ENCODE measurements at regions not wholly inside any gene's neighbourhood (a gene's known extent, or its start where the extent isn't known, plus 50 kb on each side); places are given as distances from the start of the nearest gene placed in this dataset.

DNA sequence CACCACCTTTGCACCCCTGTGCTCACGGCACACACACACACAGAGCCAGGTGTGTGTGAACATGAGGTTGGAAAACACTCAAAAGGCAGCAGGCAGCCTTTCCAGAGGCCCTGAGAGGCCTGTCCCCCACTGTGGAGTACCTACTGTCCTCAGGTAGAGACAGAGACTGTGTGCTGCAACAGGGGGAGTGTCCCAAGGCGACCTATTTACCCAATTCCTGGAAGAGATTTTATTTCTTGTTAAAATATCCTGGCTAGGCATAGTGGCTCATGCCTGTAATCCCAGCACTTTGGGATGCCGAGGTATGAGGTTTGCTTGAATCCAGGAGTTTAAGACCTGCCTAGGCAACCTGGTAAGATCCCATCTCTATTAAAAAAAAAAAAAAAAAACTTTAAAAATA lies 108.5 kb downstream of the COPRS start:
- H3K4me2 ChIP-seq (ENCODE audit: insufficient read depth in 1 of 2, low read depth in 2 of 2, low read length in 2 of 2) = no peak overlapping the region

More for the DNA sequence above, 108.5 kb downstream of the COPRS start:
- H2BK15ac ChIP-seq (ENCODE audit: low read length) = no peak overlapping the region; the same call in 1 of the 2 replicates
- no peak overlapping the region for H3K27ac ChIP-seq (ENCODE audit: low read depth, low read length)
- no peak overlapping the region for H3K4me3 ChIP-seq (ENCODE audit: extremely low read depth in 1 of 4, insufficient read depth in 2 of 4, low read depth in 3 of 4, low read length in 4 of 4)
- no peaks in the 10 kb centered on the region for H4K20me1 ChIP-seq (replicated peaks in 1 of 2; ENCODE audit: control insufficient read depth in 1 of 2, insufficient read depth in 2 of 2, low read length in 2 of 2)
- 0 out of 2 replicates have a peak overlapping the region, but pooled peaks have one; percentile 53 for H2AK5ac ChIP-seq (ENCODE audit: low read depth, low read length)
- no peaks in the 10 kb centered on the region for H3K9me3 ChIP-seq (ENCODE audit: insufficient read depth in 2 of 2, low read depth in 1 of 2, low read length in 1 of 2)
- no peak overlapping the region for H2BK20ac ChIP-seq (ENCODE audit: low read length)
- ChIA-PET CTCF (ENCODE audit: partially characterized antibody) (interaction anchor here (1.5 kb wide), 1 partner anchor 92 kb away, joined by 5 read pairs; no protein-coding TSS in a partner anchor), POLR2A (ENCODE audit: partially characterized antibody) (no interaction called here)
- no peak overlapping the region for H3K56ac ChIP-seq (replicated peaks; ENCODE audit: insufficient read length, low read depth, low read length)
- TF ChIP-seq SUZ12 (IDR thresholded peaks at IDR 0.05; ENCODE audit: low read length) = no peak
- no peak for TF ChIP-seq ZNF274 (IDR thresholded peaks at IDR 0.05; ENCODE audit: borderline replicate concordance, extremely low read depth, low read length)
- TF ChIP-seq TAF1 (IDR thresholded peaks at IDR 0.05; ENCODE audit: low read depth, low read length) = no peak
- no peak for TF ChIP-seq CHD2 (IDR thresholded peaks at IDR 0.05; ENCODE audit: low read length)
- TF ChIP-seq NRF1 (IDR thresholded peaks at IDR 0.05; ENCODE audit: low read depth, low read length) = no peak
- TF ChIP-seq, protein P1, sequence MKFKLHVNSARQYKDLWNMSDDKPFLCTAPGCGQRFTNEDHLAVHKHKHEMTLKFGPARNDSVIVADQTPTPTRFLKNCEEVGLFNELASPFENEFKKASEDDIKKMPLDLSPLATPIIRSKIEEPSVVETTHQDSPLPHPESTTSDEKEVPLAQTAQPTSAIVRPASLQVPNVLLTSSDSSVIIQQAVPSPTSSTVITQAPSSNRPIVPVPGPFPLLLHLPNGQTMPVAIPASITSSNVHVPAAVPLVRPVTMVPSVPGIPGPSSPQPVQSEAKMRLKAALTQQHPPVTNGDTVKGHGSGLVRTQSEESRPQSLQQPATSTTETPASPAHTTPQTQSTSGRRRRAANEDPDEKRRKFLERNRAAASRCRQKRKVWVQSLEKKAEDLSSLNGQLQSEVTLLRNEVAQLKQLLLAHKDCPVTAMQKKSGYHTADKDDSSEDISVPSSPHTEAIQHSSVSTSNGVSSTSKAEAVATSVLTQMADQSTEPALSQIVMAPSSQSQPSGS (IDR thresholded peaks at IDR 0.05; ENCODE audit: low read length) = no peak
- TF ChIP-seq KDM4A (IDR thresholded peaks at IDR 0.05; ENCODE audit: low read depth, low read length, severe bottlenecking) = no peak
- no peak overlapping the region for H3K9ac ChIP-seq (replicated peaks in 1 of 4; ENCODE audit: extremely low read depth in 1 of 4, low read depth in 3 of 4, low read length in 3 of 4)
- H2BK12ac ChIP-seq (ENCODE audit: low read depth, low read length) = no peak overlapping the region
- H3K23ac ChIP-seq (ENCODE audit: insufficient read length) = no peak overlapping the region
- H3K18ac ChIP-seq (ENCODE audit: extremely low read depth, low read length) = no peak overlapping the region
- no peaks in the 10 kb centered on the region for H3K4me1 ChIP-seq (replicated peaks in 1 of 4; ENCODE audit: control insufficient read depth in 3 of 4, insufficient read depth in 4 of 4, low read length in 3 of 4)
- H4K91ac ChIP-seq (replicated peaks; ENCODE audit: insufficient read length, low read length) = no peak overlapping the region
- no peak overlapping the region for H3K14ac ChIP-seq (ENCODE audit: insufficient read length)
- no peaks in the 10 kb centered on the region for H3K27me3 ChIP-seq (replicated peaks in 1 of 4; ENCODE audit: control insufficient read depth in 3 of 4, extremely low read depth in 1 of 4, insufficient read depth in 3 of 4, low read length in 3 of 4)
- no peak overlapping the region for H2BK120ac ChIP-seq (replicated peaks; ENCODE audit: low read depth, low read length)
- H3K79me2 ChIP-seq (ENCODE audit: control insufficient read depth in 1 of 2, insufficient read depth in 2 of 2, low read length in 2 of 2) = no peaks in the 10 kb centered on the region
- no peak overlapping the region for H2BK5ac ChIP-seq (ENCODE audit: low read depth, low read length)
- no peak overlapping the region for H4K5ac ChIP-seq (ENCODE audit: insufficient read length, low read depth, low read length)
- no peak overlapping the region for H2AFZ ChIP-seq (ENCODE audit: low read length)
- FAIRE-seq (no peak), DNase-seq (ENCODE audit: low read depth in 1 of 2, low spot score in 2 of 2) (no peak)
- no peaks in the 10 kb centered on the region for H3K23me2 ChIP-seq (ENCODE audit: low read depth, low read length)
- no peak overlapping the region for H4K8ac ChIP-seq (ENCODE audit: extremely low read depth, insufficient read depth, low read length)
- no peak overlapping the region for H3K4ac ChIP-seq (replicated peaks; ENCODE audit: insufficient read length, low read depth, low read length)
- no peaks in the 10 kb centered on the region for H3K79me1 ChIP-seq (ENCODE audit: low read depth, low read length)
- WGBS, 2 experiments (ENCODE audit: extremely low coverage in 1 of 2, insufficient coverage in 1 of 2, insufficient read length in 1 of 2, insufficient replicate concordance in 2 of 2, low coverage in 1 of 2, low lambda C conversion rate in 2 of 2, missing lambda C conversion rate in 1 of 2) = 75% methylated on average over 3 of the region's 3 CpGs; no CpG with 5 or more reads in 1 of the 2 experiments
- no peaks in the 10 kb centered on the region for H3K36me3 ChIP-seq (ENCODE audit: control insufficient read depth in 2 of 4, insufficient read depth in 4 of 4, low read length in 3 of 4)

Measured in H1 (cell line).